HFFc6 (cell line): ENCODE measurements at regions not wholly inside any gene's neighbourhood (a gene's known extent, or its start where the extent isn't known, plus 50 kb on each side); places are given as distances from the start of the nearest gene placed in this dataset.

Experiments used
- DNase-seq: peaks from one replicate; pipeline ENCODE4 v3.0.0-alpha.2; 2018
- H3K27ac Mint-ChIP-seq: 2 replicates; pipeline ENCODE4 v1.8.0; 2020; ENCODE audit warnings: mild to moderate bottlenecking, mixed read lengths
- H3K27me3 Mint-ChIP-seq: 2 replicates; pipeline ENCODE4 v1.8.0; 2021; ENCODE audit warnings: mild to moderate bottlenecking, moderate library complexity, mixed read lengths; ENCODE audit not compliant: insufficient read depth
- H3K36me3 Mint-ChIP-seq: 2 replicates; pipeline ENCODE4 v1.8.0; 2021; ENCODE audit warnings: low read depth, mixed read lengths
- H3K4me1 Mint-ChIP-seq: 2 replicates; pipeline ENCODE4 v1.8.0; 2020; ENCODE audit warnings: low read depth, mixed read lengths
- H3K4me3 Mint-ChIP-seq: 2 replicates; pipeline ENCODE4 v1.8.0; 2020; ENCODE audit warnings: mild to moderate bottlenecking, moderate library complexity, mixed read lengths
- H3K9me3 Mint-ChIP-seq: 2 replicates; pipeline ENCODE4 v1.8.0; 2020; ENCODE audit warnings: mild to moderate bottlenecking, mixed read lengths
- TF ChIP-seq, protein P1 (sequence below): fragments of 200-600 bp; sonication (generic); IDR thresholded peaks from 2 replicates; pipeline ENCODE4 v1.5.0; 2021; ENCODE audit warnings: antibody characterized with exemption, mild to moderate bottlenecking

DNA sequence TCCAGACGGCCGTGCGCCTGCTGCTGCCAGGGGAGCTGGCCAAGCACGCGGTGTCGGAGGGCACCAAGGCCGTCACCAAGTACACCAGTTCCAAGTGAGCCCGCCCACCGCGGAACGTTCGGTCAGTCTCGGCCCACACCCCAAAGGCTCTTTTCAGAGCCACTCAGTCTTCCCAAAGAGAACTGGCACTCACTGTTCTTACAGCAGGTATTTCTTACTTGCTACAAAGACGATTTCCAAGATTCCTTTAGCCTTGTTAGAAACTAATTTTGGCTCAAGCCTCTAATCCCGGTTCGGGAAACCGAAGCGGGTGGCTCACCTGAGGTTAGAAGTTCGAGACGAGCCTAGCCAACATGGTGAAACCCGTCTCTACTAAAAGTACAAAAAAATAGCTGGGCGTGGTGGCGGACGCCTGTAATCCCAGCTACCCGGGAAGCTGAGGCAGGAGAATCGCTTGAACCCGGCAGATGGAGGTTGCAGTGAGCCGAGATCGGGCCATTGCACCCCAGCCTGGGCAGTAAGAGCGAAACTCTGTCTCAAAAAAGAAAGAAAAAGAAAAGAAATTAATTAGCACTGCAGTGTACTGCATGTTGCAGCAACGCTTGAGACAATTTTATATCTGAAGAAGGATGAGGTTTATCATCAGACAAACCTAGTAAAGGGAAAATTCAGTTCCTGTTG, 73.1 kb downstream of the OR2B2 start:
- no peaks in the 10 kb centered on the region for H3K9me3 Mint-ChIP-seq
- peak; percentile 53 for DNase-seq
- H3K4me1 Mint-ChIP-seq = peaks cover 8% of the 10 kb centered on the region

DNA sequence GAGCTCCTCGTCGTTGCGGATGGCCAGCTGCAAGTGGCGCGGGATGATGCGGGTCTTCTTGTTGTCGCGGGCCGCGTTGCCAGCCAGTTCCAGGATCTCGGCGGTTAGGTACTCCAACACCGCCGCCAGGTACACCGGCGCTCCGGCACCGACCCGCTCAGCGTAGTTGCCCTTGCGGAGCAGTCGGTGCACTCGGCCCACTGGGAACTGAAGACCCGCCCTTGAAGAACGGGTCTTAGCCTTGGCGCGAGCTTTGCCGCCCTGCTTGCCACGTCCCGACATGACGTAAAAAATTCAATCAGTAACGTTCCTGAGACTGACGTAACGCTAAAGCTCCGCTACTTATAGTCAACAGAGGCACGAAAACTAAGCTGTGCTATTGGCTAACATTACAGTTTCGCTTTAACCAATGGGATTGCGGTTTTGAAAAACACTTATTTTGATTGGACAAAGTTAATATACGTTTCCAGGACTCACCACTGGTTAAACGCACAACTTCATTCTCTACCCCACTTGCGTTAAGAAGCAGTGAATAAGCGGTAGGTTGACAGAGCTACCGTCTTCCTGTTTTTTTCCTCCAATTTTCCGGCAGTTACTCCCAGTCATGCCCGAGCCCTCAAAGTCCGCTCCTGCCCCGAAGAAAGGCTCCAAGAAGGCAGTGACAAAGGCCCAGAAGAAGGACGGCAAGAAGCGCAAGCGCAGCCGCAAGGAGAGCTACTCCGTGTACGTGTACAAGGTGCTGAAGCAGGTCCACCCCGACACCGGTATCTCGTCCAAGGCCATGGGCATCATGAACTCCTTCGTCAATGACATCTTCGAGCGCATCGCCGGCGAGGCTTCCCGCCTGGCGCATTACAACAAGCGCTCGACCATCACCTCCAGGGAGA, 73.9 kb downstream of the OR2B2 start:
- peaks cover 8% of the 10 kb centered on the region for H3K4me1 Mint-ChIP-seq
- TF ChIP-seq, protein P1, sequence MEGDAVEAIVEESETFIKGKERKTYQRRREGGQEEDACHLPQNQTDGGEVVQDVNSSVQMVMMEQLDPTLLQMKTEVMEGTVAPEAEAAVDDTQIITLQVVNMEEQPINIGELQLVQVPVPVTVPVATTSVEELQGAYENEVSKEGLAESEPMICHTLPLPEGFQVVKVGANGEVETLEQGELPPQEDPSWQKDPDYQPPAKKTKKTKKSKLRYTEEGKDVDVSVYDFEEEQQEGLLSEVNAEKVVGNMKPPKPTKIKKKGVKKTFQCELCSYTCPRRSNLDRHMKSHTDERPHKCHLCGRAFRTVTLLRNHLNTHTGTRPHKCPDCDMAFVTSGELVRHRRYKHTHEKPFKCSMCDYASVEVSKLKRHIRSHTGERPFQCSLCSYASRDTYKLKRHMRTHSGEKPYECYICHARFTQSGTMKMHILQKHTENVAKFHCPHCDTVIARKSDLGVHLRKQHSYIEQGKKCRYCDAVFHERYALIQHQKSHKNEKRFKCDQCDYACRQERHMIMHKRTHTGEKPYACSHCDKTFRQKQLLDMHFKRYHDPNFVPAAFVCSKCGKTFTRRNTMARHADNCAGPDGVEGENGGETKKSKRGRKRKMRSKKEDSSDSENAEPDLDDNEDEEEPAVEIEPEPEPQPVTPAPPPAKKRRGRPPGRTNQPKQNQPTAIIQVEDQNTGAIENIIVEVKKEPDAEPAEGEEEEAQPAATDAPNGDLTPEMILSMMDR = no peak
- H3K36me3 Mint-ChIP-seq = no peaks in the 10 kb centered on the region; the same call in 1 of the 2 replicates
- no peak overlapping the region for H3K27ac Mint-ChIP-seq
- H3K4me3 Mint-ChIP-seq = no peak overlapping the region
- DNase-seq = peak; percentile 100
- H3K27me3 Mint-ChIP-seq = no peaks in the 10 kb centered on the region
- no peaks in the 10 kb centered on the region for H3K9me3 Mint-ChIP-seq

More for the DNA sequence above, 73.1 kb downstream of the OR2B2 start:
- Mint-ChIP-seq H3K27ac (no peak overlapping the region), H3K36me3 (no peaks in the 10 kb centered on the region), H3K27me3 (no peaks in the 10 kb centered on the region), H3K4me3 (no peak overlapping the region)
- TF ChIP-seq, protein P1 = no peak

DNA sequence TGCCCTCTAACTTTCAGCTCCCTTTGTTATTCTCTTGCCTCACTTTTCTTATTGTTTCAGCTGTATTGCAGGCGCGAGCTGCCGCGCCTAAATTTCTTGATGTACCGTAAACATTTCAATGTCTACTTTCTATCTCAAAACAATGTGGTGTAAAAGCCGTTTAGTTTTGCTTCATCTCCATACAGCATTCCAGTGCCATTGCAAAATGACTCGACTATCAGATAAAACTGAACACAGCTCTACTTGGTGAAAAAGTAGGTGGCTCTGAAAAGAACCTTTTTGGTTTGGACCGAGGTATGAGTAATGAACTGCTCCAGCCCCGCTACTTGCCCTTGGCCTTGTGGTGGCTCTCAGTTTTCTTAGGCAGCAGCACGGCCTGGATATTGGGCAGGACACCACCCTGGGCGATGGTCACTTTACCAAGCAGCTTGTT, 74.6 kb downstream of the OR2B2 start:
- TF ChIP-seq, protein P1 = no peak
- H3K9me3 Mint-ChIP-seq = no peaks in the 10 kb centered on the region
- no peaks in the 10 kb centered on the region for H3K27me3 Mint-ChIP-seq
- no peaks in the 10 kb centered on the region; the same call in 1 of the 2 replicates for H3K36me3 Mint-ChIP-seq
- no peak overlapping the region for H3K4me3 Mint-ChIP-seq
- DNase-seq = peak; percentile 52
- peaks cover 8% of the 10 kb centered on the region for H3K4me1 Mint-ChIP-seq
- H3K27ac Mint-ChIP-seq = no peak overlapping the region

DNA sequence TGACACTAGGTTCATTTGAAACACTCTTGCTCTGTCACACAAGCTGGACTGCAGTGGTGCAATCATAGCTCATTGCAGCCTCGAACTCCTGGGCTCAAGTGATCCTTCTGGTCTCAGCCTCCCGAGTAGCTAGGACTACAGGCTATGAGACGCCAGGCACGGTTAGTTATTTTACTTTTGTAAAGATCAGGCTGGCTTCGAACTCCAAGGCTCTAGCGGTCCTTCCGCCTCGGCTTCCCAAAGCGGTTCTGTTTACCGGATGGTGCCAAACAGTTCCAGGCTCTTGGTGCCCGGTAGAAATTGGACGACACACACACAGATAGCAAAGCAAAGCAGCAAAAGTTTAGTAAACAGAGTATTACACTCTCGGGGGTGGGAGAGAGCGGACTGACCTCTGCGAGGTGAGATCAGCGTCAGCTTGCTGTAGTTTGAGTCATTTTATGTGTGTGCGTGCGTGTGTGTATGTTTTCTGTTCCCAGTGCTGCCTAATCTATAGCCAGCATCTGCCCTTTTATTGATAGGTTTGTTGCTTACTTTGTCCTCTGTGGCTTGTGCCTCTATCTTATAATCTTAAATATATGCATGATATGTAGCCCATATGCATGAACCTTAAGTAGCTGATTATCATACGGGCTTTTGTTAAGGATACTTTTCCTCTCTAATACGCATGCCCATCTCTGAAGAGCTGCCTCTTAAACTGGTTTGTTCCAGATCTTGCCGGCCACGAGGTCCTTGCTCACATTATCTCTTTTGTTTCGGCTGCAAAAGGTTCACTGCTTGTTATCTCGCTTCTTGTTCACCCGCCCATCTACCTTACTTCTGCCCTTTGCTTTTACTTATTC, 75.2 kb downstream of the OR2B2 start:
- Mint-ChIP-seq H3K36me3 (no peaks in the 10 kb centered on the region; the same call in 1 of the 2 replicates), H3K4me1 (peaks cover 8% of the 10 kb centered on the region), H3K27ac (no peak overlapping the region), H3K4me3 (no peak overlapping the region), H3K9me3 (no peaks in the 10 kb centered on the region), H3K27me3 (no peaks in the 10 kb centered on the region)
- DNase-seq = peak; percentile 92
- TF ChIP-seq, protein P1 = no peak

DNA sequence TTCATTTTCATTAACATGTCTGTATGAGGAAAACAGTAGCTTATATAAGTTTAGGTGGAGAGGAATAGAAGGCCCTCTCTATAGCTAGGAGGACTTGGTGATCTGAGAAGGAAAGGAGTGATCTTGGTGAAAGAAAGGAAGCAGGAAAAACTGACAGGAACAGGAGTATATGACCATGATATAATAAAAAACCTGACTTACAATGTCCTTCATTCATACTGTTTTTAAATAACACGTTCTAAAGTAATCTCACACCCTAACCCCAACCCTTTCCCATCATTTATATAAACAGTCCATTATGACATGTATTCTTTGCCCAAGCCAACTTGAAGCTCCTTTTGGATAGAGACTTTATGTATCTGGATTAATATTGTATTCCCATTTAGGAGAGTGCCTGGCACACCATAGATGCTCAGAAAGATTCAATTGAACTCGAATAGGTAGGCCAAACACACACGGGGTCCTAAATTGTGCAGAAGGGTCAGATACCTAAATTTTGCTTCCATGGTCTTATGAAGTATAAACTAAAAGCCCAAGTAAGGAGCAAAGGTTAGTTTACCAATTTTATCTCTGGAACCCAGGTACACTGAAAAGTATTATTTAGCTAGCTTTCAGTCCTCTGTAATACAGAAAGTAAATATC, 75.9 kb downstream of the OR2B2 start:
- Mint-ChIP-seq H3K36me3 (no peaks in the 10 kb centered on the region; the same call in 1 of the 2 replicates), H3K27me3 (0 out of 2 replicates have a peak, but pooled peaks cover 2% of the 10 kb centered on the region), H3K9me3 (no peaks in the 10 kb centered on the region), H3K4me1 (peaks cover 13% of the 10 kb centered on the region), H3K27ac (no peak overlapping the region), H3K4me3 (no peak overlapping the region)
- no peak for DNase-seq
- TF ChIP-seq, protein P1 = no peak
